Endothelial cell of umbilical vein (primary cell): ENCODE measurements at regions not wholly inside any gene's neighbourhood (a gene's known extent, or its start where the extent isn't known, plus 50 kb on each side); places are given as distances from the start of the nearest gene placed in this dataset.

ENCODE experiments used
- BruUV-seq: library from RNA; stranded (reverse); fragments of 400-500 nt; replicated peaks from 2 replicates; lab custom pipeline; 2021; lab: Mats Ljungman, UMichigan
- CTCF ChIA-PET: fragments of 300-600, 350-600 bp; sonication (Branson Sonifier 250); formaldehyde crosslinking; loops from one replicate; lab custom pipeline; 2021; ENCODE audit warnings: antibody characterized with exemption, inconsistent platforms; lab: Charles Lee
- POLR2A ChIA-PET: fragments of 300-600, 350-600 bp; sonication (Branson Sonifier 250); formaldehyde crosslinking; loops from one replicate; lab custom pipeline; 2021; ENCODE audit warnings: antibody characterized with exemption, inconsistent platforms; lab: Charles Lee
- DNase-seq: peaks from one replicate; pipeline ENCODE4 v3.0.0-alpha.2; 2011; ENCODE audit warnings: low read depth, low spot score
- FAIRE-seq: peaks from 2 replicates; lab custom pipeline; 2011; peaks lifted over from hg19 to GRCh38; lab: Jason Lieb, UNC
- H2AFZ ChIP-seq: 2 replicates; pipeline ENCODE4 v1.6.0; 2012; ENCODE audit warnings: low read depth, low read length, control low read depth, inconsistent platforms
- H3K27ac ChIP-seq: 2 replicates; pipeline ENCODE4 v1.5.1; 2011; ENCODE audit warnings: low read depth, mild to moderate bottlenecking, control low read depth, low read length, moderate library complexity; ENCODE audit not compliant: insufficient read depth
- H3K27me3 ChIP-seq, 2 experiments: 2 replicates each; pipeline versions ENCODE4 v1.6.0 to v1.6.1; 2011; ENCODE audit warnings: low read length in 2 of 2, mixed read lengths in 1 of 2; ENCODE audit not compliant: control insufficient read depth in 2 of 2, insufficient read depth in 2 of 2
- H3K36me3 ChIP-seq, 2 experiments: 2 replicates in 1 of 2; 3 replicates in 1 of 2; pipeline ENCODE4 v1.5.1; 2011; ENCODE audit warnings: low read length in 2 of 2, mild to moderate bottlenecking in 1 of 2, moderate library complexity in 1 of 2; ENCODE audit not compliant: control insufficient read depth in 2 of 2, insufficient read depth in 2 of 2; ENCODE audit errors: extremely low read depth in 1 of 2
- H3K4me1 ChIP-seq: 3 replicates; pipeline ENCODE4 v1.5.1; 2011; ENCODE audit warnings: mild to moderate bottlenecking, low read length; ENCODE audit not compliant: control insufficient read depth, insufficient read depth; ENCODE audit errors: extremely low read depth
- H3K4me2 ChIP-seq: 2 replicates; pipeline ENCODE4 v1.6.1; 2011; ENCODE audit warnings: low read length, control low read depth, mixed read lengths; ENCODE audit not compliant: insufficient read depth
- H3K4me3 ChIP-seq, 3 experiments: fragments of 200-600 bp in 1 of 3; sonication (generic), shearing (Covaris generic) in 1 of 3; replicated peaks in 1 of 3; 2 replicates each; pipeline ENCODE4 v1.5.1; 2011 to 2016; ENCODE audit warnings: control low read depth in 3 of 3, low read length in 3 of 3, mild to moderate bottlenecking in 2 of 3, inconsistent platforms in 1 of 3, low read depth in 1 of 3, moderate library complexity in 1 of 3; ENCODE audit not compliant: insufficient read depth in 1 of 3
- H3K79me2 ChIP-seq: 2 replicates; pipeline ENCODE4 v1.6.0; 2012; ENCODE audit warnings: low read length, inconsistent platforms; ENCODE audit not compliant: control insufficient read depth, insufficient read depth
- H3K9ac ChIP-seq: replicated peaks from 2 replicates; pipeline ENCODE3; 2011; ENCODE audit warnings: low read length, control low read depth; ENCODE audit not compliant: insufficient read depth; ENCODE audit errors: extremely low read depth
- H3K9me1 ChIP-seq: replicated peaks from 3 replicates; pipeline ENCODE4 v1.6.0; 2011; ENCODE audit warnings: mild to moderate bottlenecking, low read length; ENCODE audit not compliant: control insufficient read depth, insufficient read depth; ENCODE audit errors: extremely low read depth
- H3K9me3 ChIP-seq: replicated peaks from 2 replicates; pipeline ENCODE4 v1.5.1; 2012; ENCODE audit warnings: low read length, inconsistent platforms; ENCODE audit not compliant: control insufficient read depth, insufficient read depth
- H4K20me1 ChIP-seq: replicated peaks from 2 replicates; pipeline ENCODE3; 2011; ENCODE audit warnings: mild to moderate bottlenecking, low read length; ENCODE audit not compliant: control insufficient read depth, insufficient read depth; ENCODE audit errors: extremely low read depth
- CTCF ChIP-seq, 2 donors: IDR thresholded peaks; 1 replicate in 1 of 2; 2 replicates in 1 of 2; pipeline ENCODE4 v1.5.1; 2011; ENCODE audit warnings: low read length in 2 of 2, mild to moderate bottlenecking in 2 of 2, moderate library complexity in 2 of 2, control low read depth in 1 of 2, inconsistent platforms in 1 of 2, low read depth in 1 of 2; ENCODE audit not compliant: insufficient read depth in 1 of 2; ENCODE audit errors: extremely low read depth in 1 of 2
- EZH2 ChIP-seq: IDR thresholded peaks from 2 replicates; pipeline ENCODE4 v1.6.1; 2012; ENCODE audit warnings: borderline replicate concordance, low read depth, mild to moderate bottlenecking, moderate library complexity, low read length, inconsistent platforms; ENCODE audit not compliant: severe bottlenecking
- FOS ChIP-seq: IDR thresholded peaks from 2 replicates; pipeline ENCODE4 v1.6.1; 2011; ENCODE audit warnings: mild to moderate bottlenecking, low read length, moderate library complexity, borderline replicate concordance; ENCODE audit not compliant: insufficient read depth
- GATA2 ChIP-seq: IDR thresholded peaks from 2 replicates; pipeline ENCODE4 v1.7.0; 2011; ENCODE audit warnings: low read depth, mild to moderate bottlenecking, moderate library complexity, mixed read lengths, low read length; ENCODE audit not compliant: insufficient read length, insufficient read depth
- JUN ChIP-seq: IDR thresholded peaks from 2 replicates; pipeline ENCODE4 v1.6.1; 2011; ENCODE audit warnings: borderline replicate concordance, low read depth; ENCODE audit not compliant: insufficient read length, insufficient read depth
- MYC ChIP-seq: IDR thresholded peaks from one replicate; pipeline ENCODE4 v1.6.1; 2011; ENCODE audit warnings: mild to moderate bottlenecking, low read depth, low read length
- POLR2A ChIP-seq: IDR thresholded peaks from 2 replicates; pipeline ENCODE4 v1.6.1; 2012; ENCODE audit warnings: low read depth, mild to moderate bottlenecking, control low read depth, low read length
- POLR2AphosphoS5 ChIP-seq: IDR thresholded peaks from 2 replicates; pipeline ENCODE4 v1.6.1; 2012; ENCODE audit warnings: low read depth, mild to moderate bottlenecking, control low read depth, low read length, moderate library complexity; ENCODE audit not compliant: insufficient read depth
- dilution Hi-C: fragments of 300-500 bp; cut with MboI; formaldehyde crosslinking; loops from one replicate; pipeline ENCODE4 v1.15.0; 2019; ENCODE audit warnings: low sequenced_read_pairs; ENCODE audit not compliant: extremely low pct_ligation_motif_present
- intact Hi-C: fragments of 100-400 bp; cut with micrococcal nuclease; formaldehyde crosslinking; loops from one replicate; pipeline ENCODE4 v1.10.0; 2022
- TF ChIP-seq, protein P1 (sequence below): IDR thresholded peaks from 2 replicates; pipeline ENCODE4 v1.6.1; 2011; ENCODE audit not compliant: insufficient read depth, insufficient read length

- Histone ChIP-seq H3K79me2 (no peaks in the 10 kb centered on the region), H3K4me2 (no peak overlapping the region), H3K4me3 (no peak overlapping the region), H3K27me3 (no peaks in the 10 kb centered on the region), H2AFZ (no peak overlapping the region), H3K4me1 (no peaks in the 10 kb centered on the region), H3K9ac (no peak overlapping the region), H3K9me1 (no peaks in the 10 kb centered on the region), H3K9me3 (no peaks in the 10 kb centered on the region), H3K36me3 (no peaks in the 10 kb centered on the region), H4K20me1 (no peaks in the 10 kb centered on the region), H3K27ac (no peak overlapping the region)
- ChIA-PET POLR2A (no interaction called here), CTCF (no interaction called here)
- FAIRE-seq (no peak), DNase-seq (no peak)
- intact Hi-C loops = no loop called here
- TF ChIP-seq POLR2A (no peak), EZH2 (no peak), GATA2 (no peak), CTCF (IDR thresholded peaks at IDR 0.05; ENCODE audit: extremely low read depth in 1 of 2, insufficient read depth in 1 of 2, low read depth in 1 of 2, low read length in 2 of 2) (no peak), MYC (no peak), JUN (no peak), POLR2AphosphoS5 (no peak), FOS (no peak)
- TF ChIP-seq, protein P1, sequence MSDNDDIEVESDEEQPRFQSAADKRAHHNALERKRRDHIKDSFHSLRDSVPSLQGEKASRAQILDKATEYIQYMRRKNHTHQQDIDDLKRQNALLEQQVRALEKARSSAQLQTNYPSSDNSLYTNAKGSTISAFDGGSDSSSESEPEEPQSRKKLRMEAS = no peak
- dilution Hi-C loops = no loop called here
- no TSS peak for BruUV-seq
Measured at GRCh38 chr1:80113168-80114038, 1106.9 kb upstream of the ADGRL4 start.
